Activated CD8-positive, alpha-beta memory T cell treated with anti-CD3 and anti-CD28 coated beads for 48 hours (primary cell): ENCODE measurements at regions not wholly inside any gene's neighbourhood (a gene's known extent, or its start where the extent isn't known, plus 50 kb on each side); places are given as distances from the start of the nearest gene placed in this dataset.

Source experiments
- DNase-seq, 3 experiments: peaks; one replicate each; pipeline ENCODE4 v3.0.0-alpha.2; 2020; ENCODE audit warnings: low read depth in 2 of 3, low spot score in 2 of 3

DNA sequence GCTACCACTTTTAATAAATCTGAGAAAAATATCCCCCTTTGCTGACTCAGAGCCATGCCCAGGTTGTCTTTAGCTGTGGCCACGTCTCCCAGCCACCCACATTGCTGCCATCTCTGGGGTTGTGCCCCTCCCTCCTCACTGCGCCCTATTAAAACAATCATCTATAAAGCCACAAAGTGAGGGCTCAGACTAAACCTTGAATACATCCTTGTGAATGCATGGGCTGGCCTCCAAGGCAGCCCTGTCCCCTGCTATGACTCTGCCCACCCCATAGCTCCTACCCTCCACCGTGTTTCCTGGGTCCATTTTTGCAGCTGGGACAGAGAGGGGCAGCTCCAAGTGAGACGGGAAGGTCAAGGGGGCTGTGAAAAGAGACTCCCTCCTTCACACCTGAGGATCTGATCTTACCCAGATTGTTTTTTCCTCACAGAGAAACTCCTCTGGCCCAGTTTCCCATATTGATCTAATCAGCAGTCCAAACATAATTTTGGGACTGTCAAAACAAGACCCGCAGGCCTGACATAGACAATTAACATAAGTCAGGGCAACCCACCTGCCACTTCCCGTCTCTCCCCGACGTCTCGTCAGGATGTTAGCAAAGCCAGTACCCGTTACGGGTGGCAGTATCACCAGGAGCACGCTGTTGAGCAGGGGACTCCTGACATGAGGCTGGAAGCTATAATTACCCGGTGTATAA is 199.0 kb downstream of the KATNAL1 start:
- no peak for DNase-seq

DNA sequence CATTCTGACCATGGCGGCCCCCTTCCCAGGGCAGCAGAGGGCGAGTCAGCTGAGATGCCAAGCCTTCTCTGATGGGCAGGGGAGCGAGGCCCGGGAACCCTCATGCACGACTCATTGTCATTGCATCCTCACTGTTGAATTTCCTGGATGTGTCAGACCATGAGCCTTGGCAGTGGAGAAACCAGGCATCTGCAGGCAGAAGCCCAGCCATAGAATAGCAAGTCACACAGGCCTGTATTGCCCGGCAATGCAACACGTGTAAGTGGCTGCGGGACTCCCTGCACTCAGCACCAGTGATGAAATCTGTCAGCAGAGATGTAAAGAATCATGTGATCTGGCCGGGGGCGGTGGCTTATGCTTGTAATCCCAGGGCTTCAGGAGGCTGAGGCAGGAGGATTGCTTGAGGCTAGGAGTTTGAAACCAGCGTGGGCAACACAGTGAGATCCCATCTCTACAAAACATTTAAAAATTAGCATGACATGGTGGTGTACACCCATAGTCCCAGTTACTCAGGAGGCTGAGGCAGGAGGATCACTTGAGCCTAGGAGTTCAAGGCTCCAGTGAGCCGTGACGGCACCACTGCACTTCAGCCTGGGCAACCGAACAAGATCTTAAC is 199.7 kb downstream of the KATNAL1 start:
- no peak for DNase-seq

DNA sequence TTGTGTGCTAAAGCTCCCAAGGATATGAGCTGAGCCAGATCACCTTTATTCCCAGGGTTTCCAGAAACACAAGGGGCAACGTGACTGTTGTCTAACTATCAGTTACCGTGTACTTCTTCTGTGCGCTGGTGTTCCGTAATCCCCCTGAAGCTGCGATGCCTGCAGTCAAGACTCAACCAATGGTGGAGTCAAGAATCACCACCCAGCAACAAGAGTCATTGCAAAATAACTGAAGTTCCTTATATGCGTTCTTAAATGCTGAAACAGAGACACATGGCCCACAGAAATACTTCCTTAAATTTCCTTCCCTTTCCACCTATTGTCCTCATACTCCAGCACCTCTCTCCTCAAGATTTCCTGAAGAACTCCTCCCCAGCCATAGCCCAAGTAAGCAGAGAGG is 200.2 kb downstream of the KATNAL1 start:
- DNase-seq, result no peak

DNA sequence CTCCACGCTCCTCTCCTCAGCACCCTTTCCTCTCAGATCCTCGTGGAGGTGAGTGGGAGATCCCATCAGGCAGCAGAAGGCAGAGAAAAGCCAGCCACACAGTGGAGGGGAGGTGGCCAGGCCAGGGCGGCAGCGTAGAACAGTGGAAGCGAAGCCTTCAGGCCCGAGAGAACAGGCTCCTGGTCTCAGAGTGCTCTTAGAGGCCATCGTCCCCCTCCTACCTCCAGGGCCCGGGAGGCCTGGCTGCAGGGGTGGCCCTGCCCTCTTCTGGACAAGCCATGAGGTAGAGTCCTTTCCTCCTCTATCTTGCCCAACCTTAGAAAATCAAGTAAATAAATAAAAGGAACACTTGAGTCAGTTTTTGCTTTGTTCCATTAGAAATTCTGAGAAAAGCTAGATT is 202.0 kb downstream of the KATNAL1 start:
- no peak for DNase-seq

DNA sequence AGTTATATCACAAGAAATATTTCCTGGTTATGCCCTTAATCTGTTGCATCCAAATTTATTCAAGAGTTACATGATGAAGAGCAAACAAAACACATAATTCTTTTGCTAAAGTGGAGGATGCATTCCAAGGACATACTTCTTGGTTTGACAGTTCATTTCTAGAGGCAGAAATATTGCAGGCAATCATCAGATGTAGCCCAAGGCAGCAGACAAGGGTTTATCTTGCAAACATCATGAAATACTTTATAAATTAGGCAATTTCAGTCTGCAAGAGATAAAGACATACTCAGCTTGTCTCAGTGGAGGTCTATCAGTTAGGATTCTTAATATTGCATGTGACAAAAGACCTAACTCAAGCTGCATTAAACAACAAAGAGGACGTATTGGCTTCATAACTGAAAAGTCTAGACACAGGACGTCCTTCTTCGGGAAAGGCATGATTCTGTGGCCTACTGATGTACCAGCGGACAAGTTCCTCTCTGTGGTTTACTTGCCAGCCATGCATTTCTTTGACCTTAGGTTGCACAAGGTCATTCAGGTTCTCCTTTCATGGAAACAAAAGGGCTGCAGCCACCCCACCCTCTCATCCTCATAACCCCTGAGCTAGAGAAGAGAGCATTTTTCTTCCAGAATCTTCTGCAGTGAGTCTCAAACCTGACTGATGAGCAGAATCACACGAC is 204.1 kb downstream of the KATNAL1 start:
- DNase-seq, result no peak

DNA sequence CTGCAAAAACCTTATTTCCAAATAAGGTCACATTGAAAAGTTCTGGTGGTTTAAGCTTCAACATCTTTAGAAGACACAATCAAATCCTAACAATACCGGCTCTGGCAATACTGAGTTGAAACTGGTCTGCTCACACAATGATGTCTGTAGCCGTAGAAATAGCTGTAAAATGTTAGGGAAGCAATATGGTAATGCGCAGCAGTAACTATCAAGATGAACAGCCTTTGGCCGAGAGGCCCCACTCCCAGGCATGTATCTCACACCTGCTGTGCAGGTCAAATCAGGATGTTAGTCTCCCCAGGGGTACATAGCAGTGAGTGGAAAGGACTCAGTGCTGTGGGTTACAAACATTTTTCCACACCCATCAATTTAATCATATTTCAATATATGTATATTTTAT is 207.1 kb downstream of the KATNAL1 start:
- no peak for DNase-seq

DNA sequence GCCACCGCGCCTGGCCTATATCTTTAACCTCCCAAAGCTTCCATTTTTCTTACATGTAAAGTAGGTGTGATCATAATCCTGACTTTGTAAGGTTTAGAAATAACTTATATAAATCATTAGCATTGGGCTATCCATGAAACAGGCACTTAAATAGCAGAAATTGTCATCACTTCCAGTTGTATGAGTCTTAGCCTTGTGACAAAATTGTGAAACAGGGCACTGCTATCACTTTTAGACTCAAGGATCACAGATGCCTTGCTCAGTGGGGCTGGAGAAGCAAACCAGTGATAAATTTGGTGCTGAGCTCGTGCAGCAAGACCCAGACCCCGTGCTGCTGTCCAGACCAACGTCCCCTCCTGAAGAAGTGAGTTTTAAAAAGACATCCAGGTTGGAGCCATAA is 209.7 kb downstream of the KATNAL1 start:
- no peak for DNase-seq

DNA sequence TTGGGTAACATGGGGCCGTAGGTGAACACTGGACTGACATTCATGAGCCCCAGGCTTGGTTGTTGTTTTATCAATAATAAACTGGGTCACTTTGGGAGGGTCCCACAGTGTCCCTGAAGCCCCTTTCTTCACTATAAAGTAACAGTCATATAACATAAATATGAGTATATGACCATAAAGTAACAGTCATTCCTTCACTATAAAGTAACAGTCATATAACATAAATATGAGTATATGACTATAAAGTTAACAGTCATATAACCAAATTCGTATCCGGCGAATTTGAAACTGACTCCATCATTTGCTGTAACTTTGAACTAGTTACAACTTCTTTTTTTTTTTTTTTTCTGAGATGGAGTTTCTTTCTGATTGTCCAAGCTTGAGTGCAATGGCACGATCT is 210.3 kb downstream of the KATNAL1 start:
- no peak for DNase-seq

DNA sequence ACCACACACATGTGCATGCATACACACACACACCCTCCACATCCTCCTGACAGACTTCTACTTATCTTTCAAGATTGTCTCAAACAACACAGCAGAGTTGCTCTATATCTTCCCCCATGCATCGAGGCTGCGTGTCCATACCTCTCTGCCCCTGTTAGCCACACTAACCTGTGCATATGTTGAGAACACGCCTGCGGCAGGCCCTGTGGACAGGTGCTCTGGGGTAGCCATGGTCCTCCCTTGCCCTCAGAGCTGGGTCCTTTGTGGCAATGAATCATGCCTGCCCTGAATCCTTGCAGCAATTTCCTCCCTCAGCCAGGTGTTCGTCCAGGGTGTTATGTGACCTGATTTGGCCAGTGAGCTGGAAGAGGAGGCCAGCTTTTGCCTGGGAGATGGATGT is 213.3 kb downstream of the KATNAL1 start:
- DNase-seq, result no peak

DNA sequence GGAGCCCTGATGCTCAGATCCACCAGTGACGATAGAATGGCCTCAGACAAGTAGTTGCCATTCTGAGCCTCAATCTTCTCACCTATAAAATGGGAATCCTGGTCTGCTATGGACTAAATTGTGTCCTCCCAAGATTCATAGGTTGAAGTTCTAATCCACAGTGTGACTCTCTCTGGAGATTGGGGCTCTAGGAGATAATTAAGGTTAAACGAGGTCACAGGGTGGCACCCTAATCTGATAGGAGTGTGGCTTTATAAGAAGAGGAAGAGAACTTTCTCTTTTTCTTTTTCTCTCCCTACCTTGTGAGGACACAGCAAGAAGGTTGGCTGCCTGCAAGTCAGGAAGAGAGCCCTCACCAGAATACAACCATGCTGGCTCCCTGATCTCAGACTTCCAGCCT is 214.1 kb downstream of the KATNAL1 start:
- no peak for DNase-seq

DNA sequence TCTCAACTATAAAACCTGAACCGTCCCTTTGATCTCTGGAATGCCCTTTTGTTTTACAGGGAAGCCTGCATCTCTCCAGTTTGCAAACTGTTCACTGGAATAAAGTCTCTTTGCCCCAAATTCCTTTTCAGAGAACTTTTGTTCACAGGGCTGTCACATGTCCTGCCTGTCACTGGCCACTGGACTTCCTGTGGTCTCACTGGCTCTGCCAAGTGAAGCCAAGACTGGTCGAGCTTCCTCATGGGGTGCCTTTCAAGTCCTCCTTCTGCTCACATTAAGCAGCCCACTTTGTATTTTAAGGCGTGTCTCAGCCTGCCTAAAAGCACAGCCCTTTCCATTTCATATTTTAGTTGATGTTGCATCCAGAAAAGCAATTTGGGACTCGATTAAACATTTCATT is 215.7 kb downstream of the KATNAL1 start:
- no peak for DNase-seq

DNA sequence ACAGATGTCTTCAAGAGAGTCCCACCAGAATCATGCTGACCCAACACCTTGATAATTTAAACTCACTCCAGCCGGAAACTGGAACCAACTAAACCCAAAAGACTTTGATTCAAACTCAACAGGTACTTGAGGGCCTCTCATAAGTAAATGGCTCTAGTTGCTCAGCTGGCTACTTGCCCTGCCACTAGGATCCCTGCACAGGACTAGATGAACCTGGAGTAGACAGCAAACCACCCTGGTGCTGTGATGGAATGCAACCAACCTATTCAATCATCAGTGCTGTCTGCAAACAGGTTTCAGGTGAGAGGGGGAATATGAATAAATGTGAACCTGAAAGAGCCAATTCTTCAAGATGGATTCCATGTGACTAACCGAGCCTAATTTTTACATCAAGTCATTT is 216.3 kb downstream of the KATNAL1 start:
- no peak for DNase-seq

DNA sequence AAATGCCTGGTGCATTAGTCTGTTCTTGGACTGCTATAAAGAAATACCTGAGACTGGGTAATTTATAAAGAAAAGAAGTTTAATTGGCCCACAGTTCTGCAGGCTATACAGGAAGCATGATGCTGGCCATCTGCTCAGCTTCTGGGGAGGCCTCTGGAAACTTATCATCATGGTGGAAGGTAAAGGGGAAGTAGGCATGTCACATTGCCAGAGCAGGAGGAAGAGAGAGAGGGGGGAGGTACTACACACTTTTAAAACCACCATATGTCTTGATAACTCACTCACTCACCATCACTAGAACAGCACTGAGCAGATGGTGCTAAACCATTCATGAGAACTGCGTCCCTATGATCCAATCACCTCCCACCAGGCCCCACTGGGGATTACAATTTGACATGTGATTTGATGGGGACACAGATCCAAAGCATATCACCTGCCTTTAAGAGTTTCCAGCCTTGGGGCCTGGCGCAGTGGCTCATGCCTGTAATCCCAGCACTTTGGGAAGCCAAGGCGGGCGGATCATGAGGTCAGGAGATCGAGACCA is 219.0 kb downstream of the KATNAL1 start:
- DNase-seq, result no peak

DNA sequence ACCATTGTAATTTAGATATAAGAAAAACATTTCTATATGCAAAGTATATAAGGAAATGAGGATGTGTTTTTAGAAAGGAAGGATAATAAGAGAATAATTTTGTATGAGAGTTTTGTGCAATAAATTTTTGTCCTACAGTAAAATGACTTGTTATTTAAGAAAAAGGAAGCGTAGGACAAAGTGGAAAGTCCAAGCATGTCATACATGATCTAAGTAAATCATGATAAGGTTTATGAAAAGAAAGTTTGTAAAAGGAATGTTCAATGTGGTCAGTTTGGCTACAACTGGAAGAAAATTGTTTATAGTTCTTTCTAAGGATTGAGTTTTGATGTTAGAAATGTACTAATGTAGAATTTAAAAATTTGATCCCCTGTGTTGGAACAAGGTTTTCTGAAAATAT is 222.3 kb downstream of the KATNAL1 start:
- no peak for DNase-seq

DNA sequence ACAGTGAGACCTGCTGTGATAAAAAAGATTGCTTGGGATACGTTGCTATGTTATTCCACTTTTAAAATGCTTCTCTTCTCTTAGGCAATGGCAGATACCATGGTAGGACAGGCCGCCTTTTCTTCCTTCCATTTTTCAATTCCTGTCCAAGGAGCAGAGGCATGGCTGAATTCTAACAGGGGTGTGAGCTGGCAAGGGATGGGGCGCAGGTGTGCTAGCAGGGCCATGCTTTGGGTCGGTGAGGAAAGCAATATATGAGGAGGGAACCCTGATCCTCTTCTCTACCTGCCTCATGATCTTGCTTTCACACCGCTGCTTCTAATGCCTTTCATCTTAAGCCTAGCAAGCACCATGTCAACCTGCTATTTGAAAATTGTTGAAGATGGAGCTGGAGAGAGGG is 225.0 kb downstream of the KATNAL1 start:
- DNase-seq, result no peak

DNA sequence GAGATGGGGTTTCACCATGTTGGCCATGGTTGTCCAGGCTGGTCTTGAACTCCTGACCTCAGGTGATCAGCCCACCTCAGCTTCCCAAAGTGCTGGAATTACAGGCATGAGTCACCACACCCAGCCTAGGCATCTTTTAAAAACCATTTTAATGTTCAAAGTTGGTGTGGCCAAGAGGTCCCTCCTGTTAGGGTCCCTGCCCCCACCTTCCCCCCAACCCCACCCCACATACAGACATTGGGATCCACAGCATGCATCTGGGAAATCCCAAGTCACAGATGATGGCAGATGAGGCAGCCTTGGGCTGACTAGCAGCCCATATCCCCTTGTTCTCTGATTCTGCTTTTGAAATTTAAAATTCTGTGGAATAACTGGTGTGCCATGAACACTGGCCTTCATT is 226.0 kb downstream of the KATNAL1 start:
- no peak for DNase-seq

DNA sequence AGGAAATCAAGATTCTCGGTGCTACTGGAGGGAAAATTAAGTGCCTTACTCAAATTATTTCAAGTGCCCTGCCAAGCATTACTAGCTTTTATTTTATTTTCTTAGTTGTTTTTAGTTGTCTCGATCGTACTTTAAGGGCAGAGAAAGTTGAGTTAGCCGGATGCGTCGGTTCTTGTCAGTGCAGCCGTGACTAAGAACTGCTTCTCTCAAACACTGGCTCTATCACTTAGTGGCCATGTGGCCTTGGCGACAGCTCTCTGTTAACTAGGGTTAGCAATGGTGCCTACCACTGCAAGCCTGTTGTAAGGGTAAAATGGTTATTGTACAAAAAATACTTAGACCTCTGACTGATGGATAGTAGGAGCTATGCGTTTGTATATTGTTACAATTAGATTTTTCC is 227.8 kb downstream of the KATNAL1 start:
- DNase-seq, result no peak

DNA sequence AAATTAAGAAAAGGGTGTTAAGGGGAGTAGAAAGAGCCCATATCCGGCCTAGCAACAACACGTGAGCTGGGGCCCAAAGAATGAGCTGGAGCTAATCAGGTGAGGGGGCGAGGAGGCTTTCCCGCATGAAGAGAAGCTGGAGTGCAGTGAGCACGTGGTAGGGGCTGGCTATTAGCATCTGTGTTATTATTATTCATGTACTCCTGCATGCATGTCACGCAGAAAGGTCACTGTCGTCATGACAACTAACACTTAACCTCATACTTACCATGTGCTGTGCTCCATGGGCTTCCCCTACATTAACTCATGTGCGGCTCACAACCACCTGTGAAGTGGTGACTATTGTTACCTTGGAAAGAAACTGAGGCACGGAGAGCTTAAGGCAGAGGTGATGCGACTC is 227.6 kb upstream of the UBL3 start:
- no peak for DNase-seq

DNA sequence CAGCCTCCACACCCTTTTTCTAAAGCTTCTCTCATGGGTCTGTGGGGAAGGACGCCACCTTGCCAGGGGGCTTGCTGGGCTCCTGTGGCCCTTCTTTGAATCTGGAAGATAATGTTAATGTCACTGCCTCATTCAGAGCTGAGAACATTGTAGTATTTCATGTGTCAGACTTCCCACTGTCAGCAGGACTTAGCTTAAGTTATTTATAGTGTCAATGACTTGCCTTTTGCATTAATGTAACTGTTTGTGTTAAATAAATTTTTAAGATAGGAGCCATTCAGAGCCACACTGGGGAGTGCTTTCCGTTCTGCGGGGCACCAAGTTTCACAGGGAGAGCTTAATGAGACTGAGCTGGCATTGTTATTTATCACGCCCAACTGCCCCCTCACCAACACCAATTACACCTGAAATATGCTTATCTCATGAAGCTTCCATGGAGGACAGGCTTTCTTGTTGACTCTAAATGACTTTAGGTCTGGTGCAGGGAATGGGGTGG is 226.9 kb upstream of the UBL3 start:
- no peak for DNase-seq

DNA sequence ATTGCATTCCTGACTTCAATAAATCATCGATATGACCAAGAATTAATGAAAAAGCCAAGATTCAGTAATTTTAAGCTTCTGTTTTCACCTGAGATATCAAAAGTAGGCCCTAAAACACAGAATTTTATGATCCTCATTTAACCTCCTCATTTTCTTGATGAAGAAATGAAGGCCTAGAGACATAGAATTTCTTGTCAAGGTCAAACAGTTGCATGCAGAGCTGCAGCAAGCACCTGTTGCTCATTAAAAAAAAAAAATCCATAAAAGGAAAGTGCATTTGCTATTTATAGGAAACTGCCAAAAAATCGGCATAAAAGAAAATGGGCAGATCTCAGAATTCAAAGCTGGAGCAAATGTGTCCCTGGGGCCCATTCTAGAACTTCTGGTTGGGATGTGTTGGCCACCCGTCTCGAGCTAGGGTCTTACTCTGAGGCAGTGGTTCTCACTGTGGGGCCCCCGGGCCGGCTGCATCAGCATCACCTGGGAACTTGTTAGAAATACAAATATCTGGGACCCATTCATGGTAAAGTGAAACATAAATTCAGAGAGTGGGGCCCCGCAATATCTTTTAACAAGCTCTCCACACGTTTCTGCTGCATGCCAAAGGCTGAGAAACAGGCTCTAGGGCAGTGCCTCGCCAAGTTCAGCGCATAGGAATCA is 224.7 kb upstream of the UBL3 start:
- DNase-seq, result no peak

DNA sequence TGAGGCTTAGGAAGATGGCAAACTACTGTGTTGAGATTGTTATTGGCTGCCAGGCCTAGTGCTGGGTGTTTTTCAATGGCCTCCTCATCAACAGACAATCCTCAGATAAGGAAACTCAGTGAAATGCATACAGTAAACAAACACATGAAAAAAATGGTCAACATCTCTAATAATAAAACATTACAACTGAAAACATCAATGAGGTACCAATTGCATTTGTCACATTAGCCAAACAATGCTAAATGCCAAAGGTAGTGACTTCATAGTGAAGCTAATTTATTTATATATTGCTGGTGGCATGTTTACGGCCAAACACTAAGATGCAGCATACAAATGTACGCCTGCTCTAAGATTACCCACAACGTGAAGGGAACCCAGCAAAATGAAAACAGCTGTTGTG is 224.0 kb upstream of the UBL3 start:
- DNase-seq, result no peak

DNA sequence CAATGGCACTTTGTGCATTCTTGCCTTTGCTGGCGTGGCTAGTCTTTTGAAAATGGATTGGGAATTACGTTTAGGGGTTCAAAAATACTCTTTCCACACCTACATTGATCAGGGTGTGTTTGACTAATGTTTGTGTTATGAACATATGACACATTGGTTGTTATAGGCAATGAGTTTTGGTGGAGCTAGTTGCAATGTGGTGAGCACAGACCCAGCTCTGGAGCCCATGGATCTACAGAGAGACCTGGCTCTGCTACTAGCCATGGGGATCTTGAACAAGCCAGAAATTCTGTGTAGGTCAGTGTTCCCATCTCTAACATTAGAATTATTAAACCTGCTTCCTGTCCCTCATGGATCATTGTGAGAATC is 222.4 kb upstream of the UBL3 start:
- no peak for DNase-seq
